GM20431 (cell line): ENCODE measurements at regions not wholly inside any gene's neighbourhood (a gene's known extent, or its start where the extent isn't known, plus 50 kb on each side); places are given as distances from the start of the nearest gene placed in this dataset.
"Not testable (repeated sequence)": the region's sequence is repeated elsewhere in the genome, so short reads cannot be mapped to it uniquely, and the experiment has no call there.

ENCODE experiments used
- in situ Hi-C: fragments of 300-500 bp; cut with MseI, MboI; formaldehyde crosslinking; loops from one replicate; pipeline ENCODE4 v1.15.0; 2020; ENCODE audit warnings: low sequenced_read_pairs; ENCODE audit not compliant: unreplicated experiment

DNA sequence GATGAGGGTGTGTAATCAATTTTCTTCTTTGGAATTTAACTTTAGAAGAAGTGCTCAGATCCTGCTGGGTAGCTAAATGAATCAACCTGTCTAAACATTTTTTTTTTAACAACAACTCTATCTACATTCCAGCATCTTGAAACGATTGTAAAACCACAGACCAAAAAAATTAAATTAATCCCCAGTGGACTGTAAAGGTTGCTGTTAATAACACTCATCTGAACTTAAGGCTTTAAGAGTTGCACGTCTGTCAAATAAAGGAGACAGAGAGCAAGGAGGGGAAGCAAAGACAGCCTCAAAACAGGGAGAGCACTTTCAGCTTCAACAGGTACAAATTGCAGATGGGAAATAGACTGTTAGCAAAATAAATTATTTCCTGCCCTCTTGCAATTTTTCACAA, 548.5 kb downstream of the DTWD2 start:
- in situ Hi-C loops, result no loop called here

DNA sequence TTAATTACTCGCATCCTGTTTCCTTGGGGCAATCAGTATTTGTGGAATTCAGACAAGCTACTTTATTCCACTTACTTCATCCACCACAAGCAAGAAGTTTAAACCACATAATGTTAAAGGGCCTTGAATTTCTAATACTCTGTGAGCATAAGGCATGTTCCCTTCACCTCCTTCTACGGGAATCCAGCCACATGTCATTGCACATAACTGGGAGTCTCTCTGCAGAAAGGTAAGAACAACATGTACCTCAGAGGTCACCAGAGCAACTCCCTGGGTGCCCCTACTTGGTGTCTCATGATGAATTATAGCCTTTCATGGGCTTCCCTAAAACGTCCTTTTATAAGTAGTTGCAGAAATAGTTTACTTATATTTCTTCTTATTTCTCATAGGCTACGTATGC, 553.2 kb downstream of the DTWD2 start:
- in situ Hi-C loops, result no loop called here

DNA sequence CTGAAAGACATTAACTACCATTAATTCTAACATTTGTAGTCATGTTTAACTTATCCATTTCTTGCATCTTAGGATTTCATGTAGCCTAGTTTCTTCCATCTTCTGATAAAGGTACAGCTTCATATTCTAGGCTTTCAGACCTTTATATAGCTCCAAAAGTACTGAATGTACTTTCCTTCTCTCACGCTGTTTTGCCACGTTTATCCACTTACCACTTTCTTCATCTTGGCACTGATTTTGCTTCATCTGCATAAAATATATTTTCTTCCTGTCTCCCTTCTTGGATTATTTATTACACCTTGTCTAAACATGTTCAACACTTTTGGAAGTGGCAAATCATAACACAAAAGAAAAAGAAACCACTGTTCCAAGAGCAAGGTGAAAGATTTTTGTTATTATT, 553.8 kb downstream of the DTWD2 start:
- in situ Hi-C loops, result no loop called here

DNA sequence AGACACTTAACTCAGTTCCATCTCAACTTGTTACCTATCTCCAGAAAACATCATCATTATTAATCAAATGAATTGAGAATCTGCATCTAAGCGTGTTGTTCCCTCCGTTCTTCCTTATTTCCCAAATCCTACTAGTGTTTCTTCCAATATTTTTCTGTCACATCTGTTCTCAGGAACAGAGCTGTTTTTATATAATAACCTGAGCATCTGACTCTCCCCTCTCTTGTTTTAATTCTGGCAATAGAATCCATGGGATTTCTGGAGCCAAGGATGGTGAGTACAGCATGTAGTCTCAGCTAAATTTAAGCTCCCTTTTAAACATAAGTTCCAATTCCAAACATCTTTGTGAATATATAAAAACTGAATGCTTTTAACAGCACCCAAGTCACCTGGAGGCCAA, 558.3 kb downstream of the DTWD2 start:
- in situ Hi-C loops, result no loop called here

DNA sequence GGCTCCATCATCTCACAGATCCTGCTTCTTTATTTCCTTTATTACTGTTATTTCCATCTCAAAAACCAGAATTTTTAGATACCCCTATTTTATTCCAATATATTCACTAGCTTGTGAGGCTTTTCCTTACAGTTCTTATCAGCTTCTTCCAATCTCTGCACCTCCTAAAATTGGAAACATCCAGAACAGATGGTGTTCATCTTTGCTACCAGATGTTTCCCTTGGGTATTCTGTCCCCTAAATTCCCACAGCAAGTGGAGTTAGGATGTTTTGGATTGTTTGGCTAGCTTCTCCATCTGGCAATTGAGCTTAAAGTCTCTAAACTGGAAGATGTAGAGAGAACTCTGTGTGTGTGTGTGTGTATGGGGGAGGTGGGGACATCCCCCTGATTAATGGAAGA, 580.4 kb downstream of the DTWD2 start:
- in situ Hi-C loops, result no loop called here

DNA sequence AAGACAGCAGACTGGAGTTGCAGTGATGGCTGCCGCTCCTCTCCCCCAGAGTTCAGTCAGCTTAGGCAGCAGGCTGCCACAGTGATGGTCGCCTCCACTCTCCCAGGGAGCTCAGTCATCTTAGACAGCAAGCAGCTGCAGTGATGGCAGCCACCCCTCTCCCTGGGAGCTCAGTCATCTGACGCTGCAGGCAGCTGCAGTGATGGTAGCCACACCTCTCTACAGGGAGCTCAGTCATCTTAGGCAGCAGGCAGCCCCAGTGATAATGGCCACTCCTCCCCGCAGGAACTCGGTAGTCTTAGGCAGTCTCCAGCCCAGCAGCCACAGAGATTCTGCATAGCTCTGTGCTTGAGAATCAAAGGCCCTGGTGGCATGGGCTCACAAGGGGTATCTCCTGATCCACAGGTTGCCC, 582.7 kb downstream of the DTWD2 start:
- in situ Hi-C loops, result no loop called here

DNA sequence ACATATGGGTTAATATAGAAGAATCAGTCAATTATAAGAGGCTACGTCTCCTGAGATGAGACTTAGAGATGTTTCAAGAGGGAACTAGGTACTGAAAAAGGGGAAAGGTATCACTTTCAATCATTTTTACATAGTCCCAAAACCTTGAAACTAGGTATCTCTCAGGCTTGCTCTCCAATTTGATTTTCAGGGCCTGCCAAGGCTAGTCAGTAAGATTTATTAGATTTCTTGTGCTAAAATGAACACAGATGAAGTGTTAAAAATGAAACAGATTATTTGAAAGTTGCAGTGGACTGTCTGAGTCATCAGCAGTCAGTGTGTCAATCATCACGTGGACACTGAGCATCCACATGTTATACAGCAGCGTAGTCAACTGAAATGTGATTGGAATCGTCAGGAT, 591.1 kb downstream of the DTWD2 start:
- in situ Hi-C loops, result no loop called here

DNA sequence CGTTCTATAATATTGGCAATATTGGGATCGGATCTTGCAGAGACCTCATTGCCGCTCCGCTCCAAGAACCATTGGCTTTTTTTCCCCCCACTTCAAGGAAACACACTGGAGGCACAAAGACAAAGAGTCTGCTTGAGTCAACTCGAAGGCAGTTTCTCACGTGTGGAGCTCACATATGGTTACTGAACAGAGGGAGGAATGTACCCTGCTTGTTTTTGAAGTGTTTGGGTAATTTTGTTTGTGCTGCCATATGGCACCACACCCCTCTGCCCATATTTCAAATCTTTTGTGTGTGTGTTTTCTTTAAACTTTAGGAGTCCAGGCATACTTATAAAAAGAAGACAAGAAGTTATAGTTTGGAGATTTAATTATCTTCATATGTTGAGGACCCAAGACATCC, 595.9 kb downstream of the DTWD2 start:
- in situ Hi-C loops, result no loop called here

DNA sequence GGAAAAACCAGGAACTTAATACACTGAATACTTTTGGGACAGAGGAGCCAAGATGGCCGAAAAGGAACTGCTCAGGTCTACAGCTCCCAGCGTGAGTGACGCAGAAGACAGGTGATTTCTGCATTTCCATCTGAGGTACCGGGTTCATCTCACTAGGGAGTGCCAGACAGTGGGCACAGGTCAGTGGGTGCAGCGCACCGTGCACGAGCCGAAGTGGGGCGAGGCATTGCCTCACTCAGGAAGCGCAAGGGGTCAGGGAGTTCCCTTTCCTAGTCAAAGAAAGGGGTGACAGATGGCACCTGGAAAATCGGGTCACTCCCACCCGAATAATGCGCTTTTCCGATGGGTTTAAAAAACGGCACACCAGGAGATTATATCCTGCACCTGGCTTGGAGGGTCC, 605.4 kb downstream of the DTWD2 start:
- in situ Hi-C loops, result not testable (repeated sequence)

DNA sequence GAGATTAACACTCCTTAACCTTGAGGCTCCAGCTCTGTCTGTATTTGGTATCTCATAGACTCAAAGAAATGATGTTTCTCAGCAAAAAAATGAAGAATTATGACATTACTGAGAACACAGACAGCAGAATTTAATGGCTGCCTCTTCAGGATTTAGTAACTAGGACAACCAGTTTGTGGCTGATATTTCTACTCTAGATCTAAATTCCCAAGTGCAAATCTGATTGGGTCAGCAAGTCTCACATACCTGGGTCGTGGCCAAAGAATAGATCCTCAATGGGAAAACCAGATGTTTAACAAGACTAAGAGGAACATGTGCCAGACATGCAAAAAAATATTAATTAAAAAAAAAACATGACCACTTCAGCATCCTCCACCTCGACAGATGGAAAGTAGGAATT, 608.9 kb downstream of the DTWD2 start:
- in situ Hi-C loops, result no loop called here

DNA sequence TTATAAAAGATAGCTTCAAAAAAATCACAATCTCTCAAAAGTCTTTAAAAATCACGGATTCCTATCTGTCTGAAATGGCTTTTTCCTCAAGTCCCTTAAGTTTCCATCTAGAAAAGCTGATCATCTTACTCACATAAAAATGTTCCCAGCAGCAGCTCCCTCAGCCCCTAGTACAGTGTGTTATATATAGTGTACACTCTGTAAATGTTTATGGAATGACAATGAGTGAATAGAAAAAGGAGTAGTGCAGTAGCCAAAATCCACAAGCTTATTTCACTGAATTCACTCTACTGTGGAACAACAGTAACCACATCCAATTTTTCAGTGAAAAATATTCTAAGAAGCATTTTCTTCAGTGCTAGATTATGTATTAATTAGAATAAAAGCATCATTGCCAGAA, 609.4 kb downstream of the DTWD2 start:
- in situ Hi-C loops, result no loop called here

DNA sequence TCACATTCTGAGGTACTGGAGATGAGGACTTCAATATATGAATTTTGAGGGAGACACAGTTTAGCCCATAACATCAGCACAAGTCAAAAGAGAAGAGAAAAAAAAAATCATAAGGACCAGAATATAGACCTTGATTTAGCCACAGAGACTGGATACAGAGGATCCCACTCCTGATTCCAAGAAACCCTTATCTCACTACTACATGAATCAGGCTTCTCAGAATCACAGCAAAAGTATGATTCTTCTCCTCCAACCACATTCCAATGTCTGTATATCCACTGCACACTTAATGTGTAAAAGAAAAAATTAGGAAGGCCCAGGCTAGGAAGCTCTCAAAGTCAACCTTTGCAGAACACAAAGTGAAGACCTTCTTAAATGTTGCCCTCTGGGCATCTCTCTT, 610.9 kb downstream of the DTWD2 start:
- in situ Hi-C loops, result no loop called here

DNA sequence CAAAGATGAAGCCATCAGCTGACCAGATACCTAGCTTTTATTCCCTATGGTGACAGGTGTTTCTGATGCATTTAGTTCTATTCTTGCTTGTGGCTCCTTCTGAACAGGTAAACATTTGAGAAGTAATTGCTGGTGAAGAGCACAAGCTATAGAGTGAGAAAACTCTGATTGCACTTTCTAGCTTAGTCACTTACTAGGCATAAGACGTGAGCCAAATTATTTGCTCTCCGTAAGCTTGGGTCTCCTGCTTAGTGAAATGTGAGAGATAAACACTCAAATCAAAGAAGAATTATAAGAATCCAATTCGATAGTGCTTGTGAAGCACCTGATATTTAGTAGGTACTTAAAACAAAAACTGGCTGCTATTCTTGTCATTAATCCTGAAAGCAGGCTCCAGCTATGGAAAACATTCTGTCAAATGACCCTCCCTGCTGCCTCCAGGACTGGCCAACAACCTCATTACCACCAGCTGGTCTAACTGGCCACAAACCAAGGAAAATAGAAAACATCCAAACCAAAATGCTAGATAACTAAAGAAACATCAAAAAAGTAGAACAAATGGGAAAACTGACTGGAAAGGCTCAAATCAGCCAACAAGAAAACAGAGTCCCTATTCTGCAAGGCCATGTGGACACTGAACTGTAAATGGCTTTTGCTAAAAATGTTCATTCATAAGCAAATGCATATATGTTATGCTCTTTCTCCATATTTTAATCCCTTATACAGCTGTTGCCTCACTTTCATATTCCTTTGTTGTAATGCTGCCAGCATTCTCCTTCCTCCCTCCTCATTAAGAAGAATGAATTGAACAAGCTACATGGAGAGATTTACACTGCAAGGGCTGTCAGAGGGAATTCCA, 616.1 kb downstream of the DTWD2 start:
- in situ Hi-C loops, result no loop called here

DNA sequence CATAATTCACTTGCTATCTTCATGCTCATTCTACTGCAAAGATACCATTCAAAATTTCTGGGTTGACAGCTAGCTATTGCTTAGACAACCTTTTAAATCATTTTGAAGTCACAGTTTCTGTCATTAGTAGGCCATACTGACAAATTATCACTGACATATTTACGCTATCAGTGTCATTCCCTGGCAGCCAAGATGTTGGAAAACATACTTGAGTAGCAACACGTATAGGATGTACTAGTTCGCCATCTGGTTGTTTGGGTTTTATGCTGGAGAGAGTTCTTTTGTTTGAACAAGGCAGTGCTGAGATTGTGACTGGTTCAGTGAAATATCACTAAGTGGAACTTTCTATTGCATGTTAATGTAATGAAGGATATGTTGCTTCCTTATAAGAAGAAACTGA, 621.9 kb downstream of the DTWD2 start:
- in situ Hi-C loops, result no loop called here

DNA sequence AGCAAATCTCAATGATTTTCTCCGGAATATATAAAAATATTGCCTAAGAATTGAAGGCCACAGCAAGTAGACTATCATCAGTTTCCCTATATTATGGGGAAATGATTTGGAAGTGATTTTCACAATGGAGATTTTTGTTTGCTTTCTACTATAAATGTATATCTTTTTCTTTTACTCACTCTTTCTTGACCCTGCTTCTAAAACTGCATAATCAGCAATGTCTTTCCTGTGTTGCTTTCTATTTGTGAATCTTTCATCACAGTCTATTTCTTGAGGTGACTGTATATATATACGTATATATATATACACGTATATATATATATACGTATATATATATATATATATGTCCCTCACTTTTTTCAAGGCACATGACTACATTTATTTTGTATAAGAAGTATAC, 622.6 kb downstream of the DTWD2 start:
- in situ Hi-C loops, result no loop called here

DNA sequence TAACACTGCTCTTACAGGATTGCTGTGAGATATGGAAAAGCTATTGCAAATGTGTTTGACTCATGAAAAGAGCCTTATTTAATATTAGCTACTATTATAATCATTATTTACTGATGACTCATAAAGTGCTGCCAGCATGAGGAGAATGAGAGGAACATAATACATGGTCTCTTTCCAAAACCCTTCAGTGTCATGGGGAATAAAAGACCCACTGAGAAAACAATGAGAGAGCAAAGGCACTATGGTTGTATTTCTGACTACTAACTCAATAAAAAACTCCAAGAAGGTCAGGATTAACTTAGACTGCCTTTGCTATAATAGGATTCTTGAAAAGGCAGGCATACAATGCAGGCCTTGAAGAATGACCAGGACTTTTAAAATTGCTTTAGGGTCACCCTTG, 633.5 kb downstream of the DTWD2 start:
- in situ Hi-C loops, result no loop called here

DNA sequence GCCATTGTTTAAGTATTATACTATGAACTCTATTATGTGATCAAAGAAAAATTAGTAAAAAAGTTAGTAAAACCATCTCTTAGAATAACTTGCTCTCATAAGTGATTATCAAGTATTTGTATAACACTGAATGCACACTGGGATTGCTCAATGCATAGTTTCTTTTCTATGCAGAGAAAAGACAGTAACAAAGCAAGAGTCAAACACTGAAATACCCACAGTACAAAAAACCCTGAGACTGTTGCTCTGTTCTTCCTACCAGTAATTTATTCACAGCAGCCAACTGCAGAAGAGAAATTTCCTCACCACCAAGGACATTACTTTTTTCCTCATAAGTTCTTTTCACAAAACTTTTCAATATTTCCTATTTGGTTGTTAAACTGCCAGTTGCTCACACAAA, 634.4 kb downstream of the DTWD2 start:
- in situ Hi-C loops, result no loop called here

DNA sequence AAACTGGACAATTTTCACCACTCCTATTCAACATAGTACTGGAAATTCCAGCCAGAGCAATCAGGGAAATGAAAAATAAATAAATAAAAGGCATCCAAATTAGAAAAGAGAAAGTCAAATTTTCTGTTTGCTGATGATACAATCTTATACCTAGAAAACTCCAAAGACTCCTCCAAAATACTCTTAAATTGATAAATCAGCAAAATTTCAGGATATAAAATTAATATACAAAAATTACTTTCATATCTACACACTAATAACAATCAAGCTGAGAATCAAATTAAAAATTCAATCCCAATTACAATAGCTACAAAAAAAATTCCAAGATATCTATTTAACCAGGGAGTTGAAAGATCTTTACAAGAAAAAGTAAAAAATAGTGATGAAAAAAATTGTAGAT, 651.9 kb downstream of the DTWD2 start:
- in situ Hi-C loops, result no loop called here

DNA sequence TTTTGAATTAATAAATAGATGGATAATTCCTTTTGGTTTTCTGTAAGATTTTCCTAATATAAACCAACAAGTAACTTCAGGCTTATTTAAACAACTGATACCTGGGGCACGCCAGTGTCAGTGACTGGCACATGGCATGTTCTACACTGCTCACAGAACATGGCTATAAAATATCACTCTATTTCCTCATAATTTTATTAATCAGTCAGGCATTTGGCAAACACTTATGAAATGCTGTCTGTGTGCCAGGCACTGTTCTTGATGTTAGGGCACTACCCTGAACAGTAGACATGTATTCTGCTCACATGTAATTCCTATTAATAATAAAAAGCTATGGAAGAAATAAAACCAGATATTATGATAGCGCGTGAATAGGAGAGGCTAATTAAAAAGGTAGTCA, 661.0 kb downstream of the DTWD2 start:
- in situ Hi-C loops, result no loop called here

DNA sequence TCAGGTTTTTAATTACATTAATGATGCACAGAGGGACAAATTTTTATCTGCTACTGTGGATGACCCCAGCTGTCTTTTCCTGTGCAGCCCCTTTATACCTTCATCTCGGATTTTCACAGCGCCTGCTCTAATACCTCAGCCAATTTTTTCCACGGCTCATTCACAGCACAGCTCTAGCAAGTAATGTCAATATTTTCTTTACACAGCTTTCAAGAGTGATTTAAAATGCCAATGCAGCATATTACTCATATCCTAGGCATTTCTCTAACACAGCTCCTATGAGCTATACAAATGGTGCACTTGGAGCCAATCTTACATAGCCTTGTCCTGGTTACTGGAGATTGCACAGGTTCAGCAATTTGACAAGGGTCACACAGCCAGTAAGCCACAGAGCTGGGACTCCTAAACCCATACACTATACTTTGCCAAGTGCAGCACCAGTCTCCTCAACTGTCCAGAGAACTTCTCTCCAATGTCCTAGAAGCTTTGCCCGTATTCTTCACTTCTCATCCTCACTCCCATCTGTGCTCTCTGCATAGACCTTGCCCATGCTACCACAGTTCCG, 661.8 kb downstream of the DTWD2 start:
- in situ Hi-C loops, result no loop called here

DNA sequence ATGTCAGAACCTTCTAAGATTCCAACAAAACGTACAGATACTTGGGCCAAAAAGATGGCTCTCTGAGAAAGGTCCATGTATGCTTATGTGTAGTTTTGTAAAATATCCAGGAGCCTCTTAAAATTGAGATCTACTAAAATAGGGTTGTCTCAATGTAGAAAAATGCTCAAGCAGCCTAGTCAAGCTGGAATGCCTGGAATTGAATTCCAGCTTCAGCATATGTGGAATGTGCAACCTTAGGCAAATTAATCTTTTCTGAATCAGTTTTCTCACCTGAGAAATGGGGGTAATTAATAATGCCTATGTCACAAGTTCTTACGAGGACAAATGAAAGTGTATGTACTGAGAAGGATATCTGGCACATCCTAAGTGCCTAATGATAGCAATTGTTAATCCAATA, 662.4 kb downstream of the DTWD2 start:
- in situ Hi-C loops, result no loop called here

DNA sequence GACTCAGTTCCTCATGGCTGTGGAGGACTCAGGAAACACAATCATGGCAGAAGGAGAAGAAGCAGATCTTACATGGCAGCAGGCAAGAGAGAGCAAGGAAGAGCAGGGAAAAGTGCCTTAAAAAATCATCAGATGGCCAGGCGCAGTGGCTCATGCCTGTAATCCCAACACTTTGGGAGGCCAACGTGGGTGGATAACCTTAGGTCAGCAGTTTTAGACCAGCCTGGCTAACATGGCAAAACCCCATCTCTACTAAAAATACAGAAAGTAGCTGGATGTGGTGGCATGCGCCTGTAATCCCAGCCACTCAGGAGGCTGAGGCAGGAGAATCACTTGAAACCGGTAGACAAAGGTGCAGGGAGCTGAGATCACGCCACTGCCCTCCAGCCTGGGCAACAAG, 664.6 kb downstream of the DTWD2 start:
- in situ Hi-C loops, result not testable (repeated sequence)
